ENCODE measurements at regions not wholly inside any gene's neighbourhood (a gene's known extent, or its start where the extent isn't known, plus 50 kb on each side); places are given as distances from the start of the nearest gene placed in this dataset.

- no peak for FAIRE-seq
These were observed 137.6 kb downstream of the GOLIM4 start for GRCh38 chr3:167958141-167958540.

- FAIRE-seq: no peak
These were observed 142.8 kb downstream of the GOLIM4 start for GRCh38 chr3:167952969-167953368.

- FAIRE-seq: no peak
These were observed 145.5 kb downstream of the GOLIM4 start for GRCh38 chr3:167950212-167950611.

GRCh38 chr3:167941234-167941995 lies 154.3 kb downstream of the GOLIM4 start:
- no peak for FAIRE-seq

- no peak for FAIRE-seq
These were observed 155.5 kb downstream of the GOLIM4 start for GRCh38 chr3:167940241-167940640.

- no peak for FAIRE-seq
These were observed 157.2 kb downstream of the GOLIM4 start for GRCh38 chr3:167938516-167938915.

GRCh38 chr3:167936019-167936418 lies 159.7 kb downstream of the GOLIM4 start:
- FAIRE-seq: no peak

GRCh38 chr3:167930453-167930852 lies 165.3 kb downstream of the GOLIM4 start:
- no peak for FAIRE-seq

GRCh38 chr3:167929968-167930367 lies 165.8 kb downstream of the GOLIM4 start:
- no peak for FAIRE-seq

GRCh38 chr3:167928381-167928780 lies 167.3 kb downstream of the GOLIM4 start:
- FAIRE-seq: no peak

- no peak for FAIRE-seq
These were observed 175.0 kb downstream of the GOLIM4 start for GRCh38 chr3:167920747-167921146.

GRCh38 chr3:167919590-167919989 lies 176.1 kb downstream of the GOLIM4 start:
- FAIRE-seq: no peak

GRCh38 chr3:167918686-167919085 lies 177.0 kb downstream of the GOLIM4 start:
- no peak for FAIRE-seq

- no peak for FAIRE-seq
These were observed 177.6 kb downstream of the GOLIM4 start for GRCh38 chr3:167918008-167918596.

GRCh38 chr3:167913219-167913835 lies 177.8 kb downstream of the SERPINI1 start:
- FAIRE-seq: no peak

GRCh38 chr3:167909952-167910351 lies 174.4 kb downstream of the SERPINI1 start:
- FAIRE-seq: no peak

GRCh38 chr3:167909504-167909896 lies 174.0 kb downstream of the SERPINI1 start:
- FAIRE-seq: no peak

GRCh38 chr3:167908746-167909503 lies 173.4 kb downstream of the SERPINI1 start:
- FAIRE-seq: no peak

GRCh38 chr3:167908221-167908620 lies 172.7 kb downstream of the SERPINI1 start:
- FAIRE-seq: no peak

GRCh38 chr3:167901138-167901537 lies 165.6 kb downstream of the SERPINI1 start:
- FAIRE-seq: no peak

- FAIRE-seq: no peak
These were observed 163.6 kb downstream of the SERPINI1 start for GRCh38 chr3:167899093-167899492.

GRCh38 chr3:167898091-167898490 lies 162.6 kb downstream of the SERPINI1 start:
- FAIRE-seq: no peak

- no peak for FAIRE-seq
These were observed 160.2 kb downstream of the SERPINI1 start for GRCh38 chr3:167895684-167896083.
